ELF-1 (cell line): ENCODE measurements at regions not wholly inside any gene's neighbourhood (a gene's known extent, or its start where the extent isn't known, plus 50 kb on each side); places are given as distances from the start of the nearest gene placed in this dataset.

Source experiments
- DNase-seq: peaks from one replicate; pipeline ENCODE4 v3.0.0-alpha.2; 2016; ENCODE audit warnings: low read depth, low spot score

- no peak for DNase-seq
Observed at GRCh38 chr1:65486613-65487012, 66.1 kb downstream of the LEPR start.

- no peak for DNase-seq
Observed at GRCh38 chr1:65489481-65489880, 69.0 kb downstream of the LEPR start.

GRCh38 chr1:65490231-65491009, 70.0 kb downstream of the LEPR start:
- no peak for DNase-seq

GRCh38 chr1:65491472-65491871, 71.0 kb downstream of the LEPR start:
- no peak for DNase-seq

GRCh38 chr1:65493802-65494201, 73.3 kb downstream of the LEPR start:
- DNase-seq, result no peak

- no peak for DNase-seq
Observed at GRCh38 chr1:65494671-65495070, 74.2 kb downstream of the LEPR start.

GRCh38 chr1:65495137-65495536, 74.7 kb downstream of the LEPR start:
- DNase-seq, result no peak

GRCh38 chr1:65497256-65497830, 76.9 kb downstream of the LEPR start:
- DNase-seq, result no peak

- DNase-seq, result no peak
Observed at GRCh38 chr1:65503427-65503826, 83.0 kb downstream of the LEPR start.

- no peak for DNase-seq
Observed at GRCh38 chr1:65504263-65504662, 83.8 kb downstream of the LEPR start.

GRCh38 chr1:65505547-65506300, 85.3 kb downstream of the LEPR start:
- no peak for DNase-seq

- DNase-seq, result no peak
Observed at GRCh38 chr1:65508051-65508450, 87.6 kb downstream of the LEPR start.

GRCh38 chr1:65509912-65510680, 89.6 kb downstream of the LEPR start:
- no peak for DNase-seq

GRCh38 chr1:65510961-65511360, 90.5 kb downstream of the LEPR start:
- DNase-seq, result no peak

- DNase-seq, result no peak
Observed at GRCh38 chr1:65512383-65512782, 91.9 kb downstream of the LEPR start.

- DNase-seq, result no peak
Observed at GRCh38 chr1:65512967-65513780, 92.7 kb downstream of the LEPR start.

- DNase-seq, result no peak
Observed at GRCh38 chr1:65514041-65514440, 93.6 kb downstream of the LEPR start.

- no peak for DNase-seq
Observed at GRCh38 chr1:65524931-65525265, 104.4 kb downstream of the LEPR start.

GRCh38 chr1:65525266-65526048, 105.0 kb downstream of the LEPR start:
- peak; percentile 9 for DNase-seq

- DNase-seq, result peak; percentile 14
Observed at GRCh38 chr1:65526049-65526556, 105.6 kb downstream of the LEPR start.
